GM21360 (cell line): ENCODE measurements at regions not wholly inside any gene's neighbourhood (a gene's known extent, or its start where the extent isn't known, plus 50 kb on each side); places are given as distances from the start of the nearest gene placed in this dataset.

ENCODE experiments used
- ATAC-seq: cut with Tn5 transposase; IDR thresholded peaks from one replicate; pipeline ENCODE4 v1.9.1; 2021; ENCODE audit warnings: mild to moderate bottlenecking, moderate library complexity; ENCODE audit not compliant: unreplicated experiment

DNA sequence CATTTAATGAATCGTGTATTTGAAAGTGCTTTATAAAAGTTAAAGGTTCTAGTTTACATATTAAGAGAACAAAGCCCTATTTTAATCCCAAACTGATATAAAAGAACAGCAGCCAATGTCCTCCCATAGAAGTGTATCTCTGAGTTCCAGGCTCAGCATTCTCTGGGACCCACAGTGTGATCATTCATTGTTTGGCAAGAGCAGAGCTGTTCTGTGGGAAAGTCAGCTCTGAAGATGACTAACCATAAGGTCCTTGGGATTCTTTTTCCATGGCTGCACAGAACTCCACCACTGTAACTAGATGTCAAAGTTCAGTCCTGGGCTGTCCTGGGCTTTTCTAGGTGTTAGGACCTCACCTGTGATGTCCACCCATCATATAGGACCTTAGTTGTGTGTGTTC is 157.0 kb upstream of the TLL1 start:
- ATAC-seq = no peak

DNA sequence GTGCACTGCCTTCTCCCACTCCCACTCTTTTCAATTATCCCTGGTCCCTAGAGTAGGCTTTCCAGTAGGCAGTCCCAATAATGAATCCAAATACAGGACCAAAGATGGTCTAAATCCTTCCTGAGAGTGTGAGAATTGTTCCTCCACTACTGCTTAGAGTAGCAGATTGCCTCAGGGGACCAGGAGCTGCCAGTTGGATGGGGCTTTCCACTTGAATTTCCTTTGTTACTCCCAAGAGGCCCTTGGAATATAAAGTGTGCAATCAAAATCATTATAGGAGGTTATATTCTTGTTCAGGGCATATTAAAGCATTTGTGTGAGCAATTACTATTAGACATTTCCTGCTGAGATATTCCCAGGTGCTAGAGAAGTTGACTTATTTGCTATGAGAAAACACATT is 156.6 kb upstream of the TLL1 start:
- no peak for ATAC-seq

DNA sequence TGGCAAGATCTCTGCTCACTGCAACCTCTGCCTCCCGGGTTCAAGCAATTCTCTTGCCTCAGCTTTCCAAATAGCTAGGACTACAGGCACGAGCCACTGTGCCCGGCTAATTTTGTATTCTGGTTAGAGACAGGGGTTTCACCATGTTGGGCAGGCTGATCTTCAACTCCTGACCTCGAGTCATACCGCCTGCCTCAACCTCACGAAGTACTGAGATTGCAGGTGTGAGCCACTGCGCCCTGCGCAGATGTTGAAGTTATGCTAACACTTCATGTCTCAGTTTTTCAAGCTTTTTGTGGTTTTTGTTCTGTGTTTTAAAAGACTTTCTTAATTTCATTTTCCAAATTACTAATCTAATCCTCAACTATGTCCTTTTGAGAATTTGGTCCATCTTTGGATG is 154.4 kb upstream of the TLL1 start:
- no peak for ATAC-seq

DNA sequence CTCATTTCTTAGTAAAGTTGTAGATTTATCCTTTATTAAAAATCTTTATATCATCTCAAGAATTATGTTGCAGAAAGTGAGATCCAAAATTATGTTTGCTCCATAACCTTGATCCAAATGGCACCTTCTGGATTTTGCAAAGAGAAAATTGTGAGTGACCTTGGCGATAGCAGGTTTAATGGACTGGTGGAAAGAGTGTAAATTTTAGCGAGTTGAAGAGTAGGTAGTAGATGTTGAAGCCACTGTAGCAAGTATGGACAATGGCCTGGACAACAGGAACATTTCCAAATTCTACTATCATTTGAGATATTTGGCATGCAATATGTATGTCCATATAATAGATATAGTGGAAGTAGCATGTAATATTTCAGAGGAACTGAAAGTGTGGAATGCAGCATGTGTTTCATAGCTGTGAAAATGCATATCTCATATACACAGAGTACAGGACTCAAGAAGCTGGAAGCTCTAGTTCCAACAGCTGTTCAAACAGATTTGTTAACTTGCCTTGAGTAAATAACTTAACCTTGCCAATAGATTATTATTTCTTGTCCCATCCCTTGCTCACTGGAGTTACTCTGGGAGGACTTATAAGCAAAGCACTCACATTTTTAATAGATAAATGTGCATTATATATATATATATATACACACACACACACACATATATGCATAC is 152.5 kb upstream of the TLL1 start:
- no peak for ATAC-seq

DNA sequence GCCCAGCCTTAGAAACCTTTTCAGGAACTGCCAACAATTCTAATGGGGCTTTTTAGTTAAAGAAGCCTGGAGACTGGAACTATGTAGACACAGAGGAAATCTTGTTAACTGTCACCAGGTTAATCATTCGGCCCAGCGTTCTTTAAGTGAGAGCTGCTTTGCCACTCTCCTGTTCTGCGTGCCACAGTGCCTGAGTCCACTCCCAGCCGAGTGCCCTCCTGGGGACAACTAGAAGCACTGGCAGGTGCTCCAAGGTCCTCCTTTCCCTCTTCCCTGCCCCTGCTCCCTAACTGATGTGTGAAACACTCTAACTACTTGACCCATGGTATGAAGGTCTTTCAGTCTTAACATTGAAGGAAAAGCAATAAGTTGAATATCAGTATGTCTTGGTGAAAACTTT is 151.2 kb upstream of the TLL1 start:
- no peak for ATAC-seq

DNA sequence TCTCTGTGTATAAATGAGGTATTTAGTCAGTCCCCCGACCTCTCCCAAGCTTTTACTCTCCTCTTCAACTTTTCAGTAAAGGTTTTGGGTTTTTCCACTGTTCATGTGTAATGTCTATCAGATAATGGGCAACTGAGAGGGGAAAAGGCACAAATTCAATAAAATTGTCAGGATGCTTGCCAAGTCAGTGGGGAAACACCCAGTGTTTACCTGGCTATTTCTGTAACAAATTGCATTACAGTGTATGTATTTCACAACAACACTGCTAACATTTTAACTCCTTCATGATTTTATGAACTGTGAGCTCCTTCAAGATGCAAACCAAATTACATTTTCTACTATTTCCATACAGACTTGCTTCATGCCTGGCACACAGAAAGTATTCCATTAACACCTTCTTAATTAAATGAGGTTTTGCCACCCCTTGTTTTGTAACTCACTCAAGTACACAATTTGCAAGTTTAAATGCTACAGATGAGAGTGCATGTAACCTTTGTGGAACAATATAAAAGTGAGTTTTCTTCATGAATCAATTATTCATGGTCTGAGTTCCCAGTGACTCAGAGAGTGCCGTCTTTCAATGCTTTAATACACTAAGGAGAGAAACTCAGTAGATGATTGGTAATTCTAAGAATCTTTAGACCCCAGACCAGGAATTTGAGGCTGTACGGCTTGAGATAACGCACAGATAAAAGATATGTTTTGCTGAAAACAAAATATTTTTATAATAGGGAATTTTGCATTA is 149.8 kb upstream of the TLL1 start:
- no peak for ATAC-seq

DNA sequence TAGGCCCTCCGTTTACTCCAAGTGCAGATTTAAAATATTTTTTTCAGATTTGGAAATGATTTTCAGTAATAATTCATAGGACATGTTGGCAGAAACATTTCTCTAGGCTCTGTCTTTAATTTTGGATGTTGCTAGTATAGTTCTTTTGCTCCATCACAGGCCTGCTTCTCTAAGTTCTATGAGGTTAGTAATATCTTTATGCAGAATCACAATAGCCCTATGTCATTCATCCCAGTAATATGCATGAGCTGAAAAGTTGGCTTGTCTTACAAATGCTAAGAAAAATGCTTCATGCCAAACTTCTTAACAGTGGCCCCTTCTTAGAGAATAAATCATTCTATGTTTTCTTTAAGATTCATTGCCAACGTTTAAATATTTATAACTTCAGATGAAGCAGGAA is 148.3 kb upstream of the TLL1 start:
- no peak for ATAC-seq

DNA sequence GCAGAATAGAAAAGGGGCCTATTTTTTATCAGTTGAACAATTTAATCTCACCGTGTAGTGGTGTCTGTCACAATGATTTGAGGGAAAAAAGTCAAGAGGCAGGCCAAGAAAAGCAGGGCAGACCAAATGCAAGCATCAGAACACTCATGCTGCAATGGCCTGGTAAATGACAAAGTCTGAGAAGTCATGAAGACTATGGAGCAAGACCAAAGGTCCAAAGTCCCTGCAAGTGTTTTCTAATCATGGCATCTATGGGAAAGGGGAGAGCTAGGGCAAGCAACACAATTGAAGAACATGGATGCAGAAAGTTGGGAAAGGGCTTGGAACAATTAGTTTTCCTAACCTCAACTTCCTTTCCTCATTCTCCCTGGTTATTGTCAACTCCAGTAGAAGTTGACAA is 147.7 kb upstream of the TLL1 start:
- ATAC-seq = no peak

DNA sequence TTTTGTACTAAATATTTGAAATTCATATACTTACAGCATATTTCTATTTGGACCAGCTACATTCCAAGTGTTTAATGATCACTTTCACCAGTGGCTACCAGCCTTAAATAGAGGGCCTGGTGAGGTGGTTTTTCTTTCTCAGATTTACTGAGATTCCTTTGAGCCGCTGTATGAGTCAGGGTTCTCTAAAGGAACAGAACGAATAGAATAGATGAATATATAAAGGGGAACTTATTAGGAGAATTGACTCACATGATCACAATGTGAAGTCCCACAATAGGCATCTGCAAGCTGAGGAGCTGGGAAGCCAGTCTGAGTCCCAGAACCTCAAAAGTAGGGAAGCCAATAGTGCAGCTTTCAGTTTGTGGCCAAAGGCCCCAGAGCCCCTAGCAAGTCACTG is 146.2 kb upstream of the TLL1 start:
- ATAC-seq = no peak

DNA sequence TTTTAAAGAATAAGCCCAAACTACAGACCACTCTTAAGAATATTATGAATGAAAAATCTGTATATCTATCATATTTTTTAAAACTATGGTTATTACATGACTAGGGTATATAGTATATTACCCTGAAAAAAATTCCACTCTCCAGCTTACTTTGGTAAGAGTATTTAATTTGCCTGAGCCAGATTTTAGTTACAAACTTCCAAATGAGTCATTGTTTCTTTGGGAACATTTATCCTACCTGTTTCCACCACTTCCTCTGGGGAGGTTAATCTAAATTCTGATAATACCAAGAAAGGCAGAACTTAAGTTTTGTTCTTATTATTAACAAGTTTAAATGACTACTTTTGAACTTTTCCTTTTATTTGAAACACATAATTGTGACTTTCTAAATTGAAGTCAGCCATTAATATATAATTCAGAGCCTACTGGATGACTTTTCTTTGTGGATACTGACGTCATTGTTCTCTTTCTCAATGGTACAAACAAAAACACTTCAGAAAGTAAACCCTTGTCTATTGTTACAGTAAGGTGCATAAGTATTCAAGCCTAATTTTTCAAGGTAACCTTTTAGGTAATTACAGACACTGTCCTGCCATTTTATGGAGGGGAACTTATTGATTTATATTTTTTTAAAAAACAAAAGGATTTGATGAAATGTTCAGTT is 135.6 kb upstream of the TLL1 start:
- no peak for ATAC-seq

DNA sequence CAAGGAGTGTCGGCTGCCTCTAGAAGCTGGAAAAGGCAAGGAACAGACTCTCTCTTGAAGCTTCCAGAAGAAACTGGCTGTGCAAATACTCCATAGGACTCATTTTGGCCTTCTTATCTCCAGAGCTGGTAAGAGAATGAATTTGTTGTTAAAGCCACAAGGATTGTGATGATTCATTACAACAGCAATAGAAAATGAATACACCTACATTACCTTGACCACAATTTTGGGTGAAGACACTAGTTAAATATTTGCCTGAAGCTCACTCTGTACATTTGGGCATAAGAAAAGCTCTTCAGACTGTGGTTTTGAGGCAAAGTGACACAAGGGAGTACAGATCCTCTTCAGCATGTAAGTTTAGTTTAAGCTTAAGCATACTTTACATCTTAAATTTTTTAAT is 134.5 kb upstream of the TLL1 start:
- ATAC-seq = no peak

DNA sequence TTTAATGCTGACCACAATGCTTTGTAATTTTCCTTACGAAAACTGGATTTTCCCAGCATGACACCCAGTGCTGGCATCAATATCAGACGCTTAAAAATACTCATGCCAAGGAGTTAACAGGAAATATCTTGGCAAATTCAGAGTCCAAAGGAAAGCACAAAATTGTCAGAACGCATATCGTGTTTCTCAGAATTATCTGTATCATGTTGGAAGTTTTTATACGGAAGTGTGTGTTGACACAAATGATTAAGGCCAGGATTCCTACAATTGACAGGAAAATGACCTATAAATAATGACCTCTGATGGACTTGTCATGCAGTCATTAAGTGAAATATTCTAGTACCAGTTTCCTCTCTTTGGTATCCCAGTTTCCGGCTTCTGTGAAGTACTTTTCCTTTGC is 132.1 kb upstream of the TLL1 start:
- ATAC-seq = no peak

DNA sequence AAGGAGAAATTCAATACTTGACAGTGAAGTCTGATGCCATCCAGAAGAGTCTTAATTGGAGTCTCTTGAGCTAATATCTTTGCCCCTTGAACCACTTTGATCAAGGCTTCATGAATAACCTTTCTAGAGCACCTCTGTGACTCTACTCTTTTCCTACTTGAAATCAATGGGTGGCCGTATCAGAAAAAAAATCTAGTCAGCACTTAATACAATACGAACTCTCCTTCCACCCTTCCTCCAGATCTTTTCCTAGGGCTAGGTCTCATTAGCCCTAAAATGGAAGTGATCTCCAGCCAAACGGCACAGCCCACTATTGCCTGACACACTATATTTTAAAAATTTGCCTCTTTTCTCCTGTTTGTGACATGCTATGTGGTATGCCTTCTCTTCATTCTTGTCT is 129.6 kb upstream of the TLL1 start:
- ATAC-seq = no peak

DNA sequence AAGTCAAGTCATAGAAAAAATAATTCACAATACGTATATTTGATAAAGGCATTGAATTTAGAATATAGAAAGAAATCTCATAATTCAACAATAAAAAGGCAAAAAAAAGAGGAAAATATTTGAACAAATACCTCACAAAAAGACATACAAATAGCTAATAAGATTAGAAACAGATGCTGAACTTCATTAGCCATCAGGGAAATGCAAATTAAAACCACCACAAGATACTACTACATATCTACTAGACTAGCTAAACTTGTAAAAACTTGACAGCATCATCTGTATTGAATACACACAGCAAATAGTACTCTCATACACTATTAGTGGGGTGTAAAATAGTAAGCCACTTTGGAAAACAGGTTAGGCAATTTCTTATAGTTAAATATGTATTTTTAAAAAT is 128.7 kb upstream of the TLL1 start:
- no peak for ATAC-seq

DNA sequence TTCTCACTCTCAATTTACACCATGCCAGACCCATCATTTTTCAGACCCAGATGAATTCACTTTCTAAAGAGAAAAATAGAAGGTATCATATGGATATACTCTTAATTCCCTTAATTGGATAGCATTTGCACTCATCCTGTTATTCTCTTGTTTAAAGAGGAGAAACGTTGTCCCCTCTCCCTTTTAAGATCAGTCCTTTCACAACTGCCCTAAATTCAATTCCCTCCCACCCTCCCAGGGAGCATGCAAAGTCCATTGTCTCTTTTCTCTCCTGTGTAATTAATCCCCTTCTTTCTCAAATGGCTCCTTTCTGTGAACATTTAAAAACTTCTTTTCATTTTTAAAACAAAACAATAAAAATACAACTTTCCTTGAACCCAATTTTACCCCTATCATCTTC is 124.7 kb upstream of the TLL1 start:
- no peak for ATAC-seq

DNA sequence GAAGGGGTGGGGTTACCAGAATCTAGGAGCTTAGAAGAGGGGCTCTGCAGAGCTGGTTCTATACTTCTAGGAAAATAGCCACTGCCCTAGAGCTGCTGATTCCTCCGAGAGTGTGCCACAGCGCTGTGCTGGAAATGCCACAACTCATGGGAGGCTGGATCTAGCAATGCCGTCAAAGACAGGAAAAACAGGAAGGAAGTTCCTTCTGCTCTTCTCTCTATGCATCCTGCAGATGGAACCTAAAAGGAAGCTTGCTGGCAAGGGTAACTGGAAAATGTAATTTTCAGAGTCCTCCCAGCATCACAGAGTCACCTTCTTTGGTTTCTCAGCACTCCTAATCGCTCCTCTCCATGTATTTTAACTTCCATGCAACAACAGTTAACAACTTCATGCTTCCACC is 121.2 kb upstream of the TLL1 start:
- ATAC-seq = no peak

DNA sequence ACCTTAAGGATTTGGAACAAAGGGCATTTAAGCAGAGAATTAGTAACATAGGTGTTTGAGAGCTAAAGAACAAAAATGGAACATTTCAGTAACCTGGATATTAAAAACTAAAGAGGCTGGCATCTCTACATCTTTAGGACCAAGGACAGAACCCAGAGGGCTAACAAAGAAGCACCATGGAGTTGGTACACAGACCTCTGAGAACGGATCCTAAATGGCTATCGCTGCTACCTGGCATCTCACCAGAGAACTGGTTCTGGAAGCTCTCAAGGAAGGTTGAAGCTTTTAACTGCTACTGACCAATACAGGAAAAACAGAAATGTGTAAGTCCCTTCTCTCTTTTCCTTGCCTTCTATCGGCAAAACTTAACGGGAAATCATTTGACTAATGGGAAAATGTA is 118.4 kb upstream of the TLL1 start:
- ATAC-seq = no peak

DNA sequence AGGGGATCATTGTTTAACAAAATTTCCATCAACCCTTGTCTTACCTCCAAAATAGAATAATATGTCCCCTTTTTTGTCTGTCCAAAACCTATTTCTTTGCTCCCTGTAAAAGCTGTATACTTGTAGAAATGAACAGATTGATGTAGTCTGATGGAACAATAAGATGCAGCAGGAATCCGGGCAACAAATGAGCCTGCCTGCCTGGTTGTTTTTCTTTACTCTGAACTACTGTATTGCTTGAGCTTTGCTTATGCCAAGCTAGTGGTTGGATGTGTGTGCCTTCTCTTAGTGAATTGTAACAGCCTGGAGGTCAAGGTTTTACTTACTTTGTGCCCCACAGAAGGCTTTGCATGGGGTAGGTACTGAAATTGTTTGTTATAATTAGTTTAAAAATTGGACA is 116.2 kb upstream of the TLL1 start:
- ATAC-seq = no peak

DNA sequence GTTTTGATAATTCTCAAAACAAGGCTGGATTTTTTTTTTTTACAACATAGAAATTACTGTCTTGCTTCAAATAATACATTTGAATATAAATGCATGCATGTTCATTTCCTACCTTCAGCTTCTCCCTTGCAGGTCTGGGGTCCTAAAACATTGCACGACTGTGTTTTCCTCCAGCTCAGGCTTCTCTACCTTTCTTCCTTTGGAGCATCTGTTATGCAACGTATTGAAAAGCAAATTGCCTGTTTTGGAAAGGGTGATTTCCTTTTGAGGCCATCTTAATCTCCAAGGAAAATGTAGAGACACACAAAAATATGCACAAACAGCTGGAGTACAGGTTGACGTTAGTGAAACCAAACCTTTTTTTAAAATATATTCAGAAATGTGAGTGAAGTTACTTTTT is 115.6 kb upstream of the TLL1 start:
- ATAC-seq = no peak

DNA sequence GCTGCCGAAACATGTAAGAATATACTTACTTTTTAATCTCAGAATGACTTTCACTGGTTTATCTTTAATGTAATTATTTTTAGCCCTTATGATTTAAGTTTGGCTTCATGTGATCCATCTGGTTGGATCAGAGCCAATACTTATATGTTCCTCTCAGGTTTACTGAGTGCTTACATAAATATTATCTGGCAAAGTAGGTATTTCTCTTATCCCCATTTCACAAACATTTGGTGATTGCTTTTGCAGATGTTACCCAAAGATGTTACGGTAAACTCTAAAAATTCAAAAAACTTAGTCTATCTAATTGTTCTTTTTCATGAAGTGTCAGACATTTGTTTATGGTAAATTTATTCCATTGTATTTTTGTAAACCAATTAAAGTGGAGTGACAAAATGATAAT is 115.0 kb upstream of the TLL1 start:
- ATAC-seq = no peak

DNA sequence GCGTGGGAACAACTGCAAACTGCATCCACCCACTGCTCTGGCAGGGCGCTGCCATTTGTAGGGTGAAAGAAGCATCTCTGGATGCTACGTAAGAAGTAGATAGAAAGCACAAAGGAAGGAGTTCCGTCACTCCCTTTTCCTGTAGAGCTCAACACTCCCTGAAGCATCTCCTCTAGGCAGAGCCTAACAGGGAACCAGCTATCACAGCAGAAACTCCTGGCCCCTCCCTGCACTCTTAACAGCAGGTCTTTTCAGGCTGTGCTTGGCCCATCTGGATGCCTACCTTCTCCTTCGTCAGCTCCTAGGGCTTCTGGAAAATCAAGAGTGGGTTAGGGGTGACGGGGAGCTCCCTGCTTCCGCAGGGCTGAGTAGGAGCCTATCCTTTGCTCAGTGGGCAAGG is 112.9 kb upstream of the TLL1 start:
- ATAC-seq = no peak

DNA sequence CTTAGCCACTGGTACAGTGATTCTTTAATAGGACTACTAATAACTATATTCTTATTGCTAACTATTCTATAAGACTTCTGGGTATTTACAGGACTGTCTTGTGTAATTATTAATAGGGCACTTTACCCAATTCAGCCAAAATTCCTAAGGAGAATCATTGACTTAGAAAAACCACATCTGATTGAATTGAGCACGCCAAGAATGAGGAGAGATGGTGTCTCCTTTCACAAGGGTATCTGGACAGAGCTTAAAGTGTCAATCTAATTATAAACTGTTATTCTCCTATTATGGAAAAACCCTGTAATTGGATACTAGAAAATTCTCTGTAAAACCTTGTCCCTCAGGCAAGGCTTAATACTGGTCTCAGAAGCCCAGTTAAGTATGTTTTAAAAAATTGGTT is 111.1 kb upstream of the TLL1 start:
- no peak for ATAC-seq
